ENCODE measurements at regions not wholly inside any gene's neighbourhood (a gene's known extent, or its start where the extent isn't known, plus 50 kb on each side); places are given as distances from the start of the nearest gene placed in this dataset.
A peak's percentile ranks its signal among the peaks of the same experiment; 100 is the strongest.
"Not testable (repeated sequence)": the region's sequence is repeated elsewhere in the genome, so short reads cannot be mapped to it uniquely, and the experiment has no call there.

- DNase-seq: no peak
These were observed 209.8 kb upstream of the MYO3A start for GRCh38 chr10:25724241-25724640.

GRCh38 chr10:25725917-25726716 is 207.9 kb upstream of the MYO3A start:
- DNase-seq: peak; percentile 18

GRCh38 chr10:25738776-25739175 is 195.3 kb upstream of the MYO3A start:
- DNase-seq: no peak

GRCh38 chr10:25743832-25744231 is 190.2 kb upstream of the MYO3A start:
- DNase-seq: no peak

- DNase-seq: no peak
These were observed 189.5 kb upstream of the MYO3A start for GRCh38 chr10:25744574-25744973.

GRCh38 chr10:25745976-25746375 is 188.1 kb upstream of the MYO3A start:
- no peak for DNase-seq

GRCh38 chr10:25747084-25747483 is 186.9 kb upstream of the MYO3A start:
- DNase-seq: no peak

- DNase-seq: no peak
These were observed 185.5 kb upstream of the MYO3A start for GRCh38 chr10:25748509-25748908.

GRCh38 chr10:25753776-25754175 is 180.3 kb upstream of the MYO3A start:
- DNase-seq: no peak

GRCh38 chr10:25755874-25756273 is 178.2 kb upstream of the MYO3A start:
- DNase-seq: not testable (repeated sequence)

- no peak for DNase-seq
These were observed 177.2 kb upstream of the MYO3A start for GRCh38 chr10:25756784-25757183.

GRCh38 chr10:25758041-25758457 is 176.0 kb upstream of the MYO3A start:
- DNase-seq: peak; percentile 22

GRCh38 chr10:25758511-25758910 is 175.5 kb upstream of the MYO3A start:
- DNase-seq: no peak

GRCh38 chr10:25761937-25762336 is 172.1 kb upstream of the MYO3A start:
- DNase-seq: no peak

GRCh38 chr10:25766213-25766612 is 167.8 kb upstream of the MYO3A start:
- no peak for DNase-seq

- no peak for DNase-seq
These were observed 167.3 kb upstream of the MYO3A start for GRCh38 chr10:25766687-25767221.

GRCh38 chr10:25768167-25768566 is 165.9 kb upstream of the MYO3A start:
- DNase-seq: no peak

GRCh38 chr10:25778646-25779045 is 155.4 kb upstream of the MYO3A start:
- no peak for DNase-seq

- DNase-seq: no peak
These were observed 147.9 kb upstream of the MYO3A start for GRCh38 chr10:25786161-25786560.

GRCh38 chr10:25786899-25787298 is 147.1 kb upstream of the MYO3A start:
- no peak for DNase-seq

- DNase-seq: no peak
These were observed 136.1 kb upstream of the MYO3A start for GRCh38 chr10:25797888-25798429.

GRCh38 chr10:25804505-25804904 is 129.5 kb upstream of the MYO3A start:
- DNase-seq: no peak

- DNase-seq: no peak
These were observed 128.0 kb upstream of the MYO3A start for GRCh38 chr10:25805986-25806385.

GRCh38 chr10:25808372-25808771 is 125.7 kb upstream of the MYO3A start:
- no peak for DNase-seq
